ENCODE measurements at regions not wholly inside any gene's neighbourhood (a gene's known extent, or its start where the extent isn't known, plus 50 kb on each side); places are given as distances from the start of the nearest gene placed in this dataset.

DNA sequence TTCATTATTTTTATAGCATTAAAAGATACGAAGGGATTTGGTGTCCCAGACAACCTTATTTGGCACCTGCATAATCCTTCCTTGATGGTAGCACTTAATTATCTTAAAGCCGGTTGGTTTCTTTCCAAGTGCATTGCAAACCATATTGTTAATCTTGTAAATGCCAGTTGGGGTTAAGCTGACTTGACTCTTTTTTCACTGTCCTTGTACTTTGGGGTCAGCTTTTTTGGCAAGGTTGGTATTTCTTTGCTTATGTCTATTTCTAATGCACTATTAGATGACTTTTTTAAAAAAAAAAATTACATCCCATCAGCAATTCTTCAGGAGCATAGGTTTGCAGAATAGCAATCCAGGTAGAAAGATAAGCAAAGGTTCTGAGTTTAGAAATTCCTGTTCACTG lies 466.8 kb upstream of the TLE4 start:
- H3K4me3 Mint-ChIP-seq (ENCODE audit: unreplicated experiment), result no peak overlapping the region
- no peaks in the 10 kb centered on the region for H3K36me3 Mint-ChIP-seq (ENCODE audit: low read depth, unreplicated experiment)
- no peak overlapping the region for H3K27ac Mint-ChIP-seq (ENCODE audit: unreplicated experiment)

DNA sequence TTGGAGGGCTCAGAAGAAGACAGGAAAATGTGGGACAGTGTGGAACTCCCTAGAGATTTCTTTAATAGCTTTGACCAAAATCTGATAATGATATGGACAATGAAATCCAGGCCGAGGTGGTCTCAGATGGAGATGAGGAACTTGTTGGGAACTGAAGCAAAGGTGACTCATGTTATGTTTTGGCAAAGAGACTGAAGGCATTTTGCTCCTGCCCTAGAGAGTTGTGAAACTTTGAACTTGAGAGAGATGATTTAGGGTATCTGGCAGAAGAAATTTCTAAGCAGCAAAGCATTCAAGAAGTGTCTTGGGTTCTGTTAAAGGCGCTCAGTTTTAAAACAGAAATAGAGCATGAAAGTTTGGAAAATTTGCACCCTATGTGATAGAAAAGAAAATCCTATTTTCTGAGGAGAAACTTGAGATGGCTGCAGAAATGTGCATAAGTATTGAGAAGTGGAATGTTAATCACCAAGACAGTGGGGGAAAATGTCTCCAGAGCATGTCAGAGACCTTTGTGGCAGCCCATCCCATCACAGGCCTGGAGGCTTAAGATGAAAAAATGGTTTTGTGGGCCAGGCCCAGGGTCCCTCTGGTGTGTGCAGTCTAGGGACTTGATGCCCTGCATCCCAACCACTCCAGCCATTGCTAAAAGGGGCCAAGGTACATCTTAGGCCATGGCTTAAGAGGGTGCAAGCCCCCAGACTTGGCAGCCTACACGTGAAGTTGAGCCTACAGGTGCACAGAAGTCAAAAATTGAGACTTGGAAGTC lies 463.7 kb upstream of the TLE4 start:
- Mint-ChIP-seq H3K27me3 (ENCODE audit: unreplicated experiment) (no peaks in the 10 kb centered on the region), H3K27ac (ENCODE audit: unreplicated experiment) (no peak overlapping the region), H3K9me3 (ENCODE audit: unreplicated experiment) (peaks cover 8% of the 10 kb centered on the region), H3K4me1 (ENCODE audit: unreplicated experiment) (no peaks in the 10 kb centered on the region), H3K4me3 (ENCODE audit: unreplicated experiment) (no peak overlapping the region), H3K36me3 (ENCODE audit: low read depth, unreplicated experiment) (no peaks in the 10 kb centered on the region)
- no peak for TF ChIP-seq CTCF (IDR thresholded peaks at IDR 0.05; ENCODE audit: unreplicated experiment)
- no peak for DNase-seq (ENCODE audit: low spot score)

More for the DNA sequence above, 466.8 kb upstream of the TLE4 start:
- Mint-ChIP-seq H3K9me3 (ENCODE audit: unreplicated experiment) (peaks cover 8% of the 10 kb centered on the region), H3K27me3 (ENCODE audit: unreplicated experiment) (no peaks in the 10 kb centered on the region), H3K4me1 (ENCODE audit: unreplicated experiment) (no peaks in the 10 kb centered on the region)
- no peak for DNase-seq (ENCODE audit: low spot score)
- no peak for TF ChIP-seq CTCF (IDR thresholded peaks at IDR 0.05; ENCODE audit: unreplicated experiment)

DNA sequence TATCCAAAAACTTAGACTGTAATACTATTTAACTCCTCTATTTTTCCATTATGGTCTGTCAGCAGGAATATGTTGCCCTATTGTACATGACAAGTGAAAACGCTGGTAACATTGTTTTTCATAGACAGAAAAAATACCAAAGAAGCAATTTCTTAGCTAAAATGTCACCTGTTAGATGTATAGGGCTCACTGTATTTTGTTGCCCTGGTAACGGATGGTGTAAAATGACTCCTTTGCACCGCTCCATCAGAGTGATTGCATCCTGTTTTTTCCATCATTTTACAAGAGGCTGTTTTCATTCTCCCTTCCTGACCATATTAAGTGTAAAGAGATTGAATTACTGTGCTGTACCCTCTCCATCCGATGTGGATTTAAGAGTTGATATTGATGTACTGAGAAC lies 460.1 kb upstream of the TLE4 start:
- Mint-ChIP-seq H3K4me3 (ENCODE audit: unreplicated experiment) (no peak overlapping the region), H3K4me1 (ENCODE audit: unreplicated experiment) (no peaks in the 10 kb centered on the region), H3K36me3 (ENCODE audit: low read depth, unreplicated experiment) (no peaks in the 10 kb centered on the region), H3K9me3 (ENCODE audit: unreplicated experiment) (peaks cover 8% of the 10 kb centered on the region), H3K27me3 (ENCODE audit: unreplicated experiment) (no peaks in the 10 kb centered on the region), H3K27ac (ENCODE audit: unreplicated experiment) (no peak overlapping the region)
- TF ChIP-seq CTCF (IDR thresholded peaks at IDR 0.05; ENCODE audit: unreplicated experiment), result no peak
- DNase-seq (ENCODE audit: low spot score), result no peak

- TF ChIP-seq CTCF (IDR thresholded peaks at IDR 0.05; ENCODE audit: unreplicated experiment), result no peak
- Mint-ChIP-seq H3K36me3 (ENCODE audit: low read depth, unreplicated experiment) (no peaks in the 10 kb centered on the region), H3K27me3 (ENCODE audit: unreplicated experiment) (no peaks in the 10 kb centered on the region), H3K9me3 (ENCODE audit: unreplicated experiment) (no peaks in the 10 kb centered on the region), H3K4me3 (ENCODE audit: unreplicated experiment) (no peak overlapping the region), H3K4me1 (ENCODE audit: unreplicated experiment) (no peaks in the 10 kb centered on the region), H3K27ac (ENCODE audit: unreplicated experiment) (no peak overlapping the region)
- no peak for DNase-seq (ENCODE audit: low spot score)
Measured at GRCh38 chr9:79115176-79115575, 456.6 kb upstream of the TLE4 start.

GRCh38 chr9:79116041-79116440 lies 455.7 kb upstream of the TLE4 start:
- TF ChIP-seq CTCF (IDR thresholded peaks at IDR 0.05; ENCODE audit: unreplicated experiment), result no peak
- no peak for DNase-seq (ENCODE audit: low spot score)
- H3K4me1 Mint-ChIP-seq (ENCODE audit: unreplicated experiment), result no peaks in the 10 kb centered on the region
- no peak overlapping the region for H3K4me3 Mint-ChIP-seq (ENCODE audit: unreplicated experiment)
- no peaks in the 10 kb centered on the region for H3K36me3 Mint-ChIP-seq (ENCODE audit: low read depth, unreplicated experiment)
- no peak overlapping the region for H3K27ac Mint-ChIP-seq (ENCODE audit: unreplicated experiment)
- H3K27me3 Mint-ChIP-seq (ENCODE audit: unreplicated experiment), result no peaks in the 10 kb centered on the region
- no peaks in the 10 kb centered on the region for H3K9me3 Mint-ChIP-seq (ENCODE audit: unreplicated experiment)
